ENCODE measurements at regions not wholly inside any gene's neighbourhood (a gene's known extent, or its start where the extent isn't known, plus 50 kb on each side); places are given as distances from the start of the nearest gene placed in this dataset.

DNA sequence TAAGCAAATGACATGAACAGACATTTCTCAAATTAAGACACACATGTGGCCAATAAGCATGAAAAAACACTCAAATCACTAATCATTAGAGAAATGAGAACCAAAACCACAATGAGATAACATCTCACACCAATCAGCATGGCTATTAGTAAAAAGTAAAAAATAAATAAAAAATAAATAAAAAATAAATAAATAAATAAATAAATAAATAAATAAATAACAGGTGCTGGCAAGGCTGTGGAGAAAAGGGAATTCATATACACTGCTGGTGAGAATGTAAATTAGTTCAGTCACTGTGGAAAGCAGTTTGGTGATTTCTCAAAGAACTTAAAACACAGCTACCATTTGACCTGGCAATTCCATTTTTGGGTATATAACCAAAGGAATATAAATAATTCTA, 167.1 kb upstream of the CNKSR2 start:
- TF ChIP-seq, protein P1, sequence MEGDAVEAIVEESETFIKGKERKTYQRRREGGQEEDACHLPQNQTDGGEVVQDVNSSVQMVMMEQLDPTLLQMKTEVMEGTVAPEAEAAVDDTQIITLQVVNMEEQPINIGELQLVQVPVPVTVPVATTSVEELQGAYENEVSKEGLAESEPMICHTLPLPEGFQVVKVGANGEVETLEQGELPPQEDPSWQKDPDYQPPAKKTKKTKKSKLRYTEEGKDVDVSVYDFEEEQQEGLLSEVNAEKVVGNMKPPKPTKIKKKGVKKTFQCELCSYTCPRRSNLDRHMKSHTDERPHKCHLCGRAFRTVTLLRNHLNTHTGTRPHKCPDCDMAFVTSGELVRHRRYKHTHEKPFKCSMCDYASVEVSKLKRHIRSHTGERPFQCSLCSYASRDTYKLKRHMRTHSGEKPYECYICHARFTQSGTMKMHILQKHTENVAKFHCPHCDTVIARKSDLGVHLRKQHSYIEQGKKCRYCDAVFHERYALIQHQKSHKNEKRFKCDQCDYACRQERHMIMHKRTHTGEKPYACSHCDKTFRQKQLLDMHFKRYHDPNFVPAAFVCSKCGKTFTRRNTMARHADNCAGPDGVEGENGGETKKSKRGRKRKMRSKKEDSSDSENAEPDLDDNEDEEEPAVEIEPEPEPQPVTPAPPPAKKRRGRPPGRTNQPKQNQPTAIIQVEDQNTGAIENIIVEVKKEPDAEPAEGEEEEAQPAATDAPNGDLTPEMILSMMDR (IDR thresholded peaks at IDR 0.05) = no peak
- TF ChIP-seq POLR2A (IDR thresholded peaks at IDR 0.05) = no peak

Data from sigmoid colon (tissue), 3 donors.